ENCODE measurements at regions not wholly inside any gene's neighbourhood (a gene's known extent, or its start where the extent isn't known, plus 50 kb on each side); places are given as distances from the start of the nearest gene placed in this dataset.
A peak's percentile ranks its signal among the peaks of the same experiment; 100 is the strongest.

- no peaks in the 10 kb centered on the region for H3K4me1 Mint-ChIP-seq
- H3K4me3 Mint-ChIP-seq = no peak overlapping the region
- TF ChIP-seq CTCF (IDR thresholded peaks at IDR 0.05; ENCODE audit: unreplicated experiment in 3 of 3) = no peak
- H3K27ac Mint-ChIP-seq = no peak overlapping the region
- no peaks in the 10 kb centered on the region for H3K27me3 Mint-ChIP-seq (ENCODE audit: low read depth)
- H3K9me3 Mint-ChIP-seq = peaks cover 6% of the 10 kb centered on the region
- H3K36me3 Mint-ChIP-seq (ENCODE audit: low read depth) = peaks cover 5% of the 10 kb centered on the region
These were observed 210.6 kb upstream of the KLF3 start for GRCh38 chr4:38453253-38453881.

DNA sequence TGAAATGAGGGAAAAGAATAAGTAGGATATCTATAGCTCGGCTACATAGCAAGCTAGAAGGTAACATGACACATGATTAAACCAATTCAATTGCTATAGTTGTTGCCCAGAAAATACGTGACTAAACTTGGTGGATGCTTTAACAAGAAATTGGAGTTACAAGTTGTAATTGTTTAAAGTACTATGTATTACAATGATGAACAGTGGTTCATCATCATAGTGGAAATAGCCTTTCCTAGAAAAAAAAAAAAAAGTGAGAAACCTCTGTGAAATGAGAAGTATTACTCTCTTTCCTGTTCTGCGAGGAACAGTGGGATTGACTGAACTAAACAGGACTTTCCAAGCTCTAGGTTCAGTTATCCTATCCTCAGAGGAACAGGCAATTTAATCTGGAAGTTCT lies 209.7 kb upstream of the KLF3 start:
- no peak overlapping the region for H3K4me3 Mint-ChIP-seq
- no peak for TF ChIP-seq CTCF (IDR thresholded peaks at IDR 0.05; ENCODE audit: unreplicated experiment in 3 of 3)
- no peak overlapping the region for H3K27ac Mint-ChIP-seq
- peaks cover 5% of the 10 kb centered on the region for H3K36me3 Mint-ChIP-seq (ENCODE audit: low read depth)
- H3K27me3 Mint-ChIP-seq (ENCODE audit: low read depth) = no peaks in the 10 kb centered on the region
- H3K4me1 Mint-ChIP-seq = no peaks in the 10 kb centered on the region
- peaks cover 5% of the 10 kb centered on the region for H3K9me3 Mint-ChIP-seq

GRCh38 chr4:38455092-38455862 lies 208.7 kb upstream of the KLF3 start:
- H3K4me3 Mint-ChIP-seq = no peak overlapping the region
- no peaks in the 10 kb centered on the region for H3K36me3 Mint-ChIP-seq (ENCODE audit: low read depth)
- H3K9me3 Mint-ChIP-seq = peaks cover 2% of the 10 kb centered on the region
- H3K27me3 Mint-ChIP-seq (ENCODE audit: low read depth) = no peaks in the 10 kb centered on the region
- H3K4me1 Mint-ChIP-seq = no peaks in the 10 kb centered on the region
- no peak for TF ChIP-seq CTCF (IDR thresholded peaks at IDR 0.05; ENCODE audit: unreplicated experiment in 3 of 3)
- peak overlapping the region in 2 of 3 experiments; percentile 17 to 64 for H3K27ac Mint-ChIP-seq

DNA sequence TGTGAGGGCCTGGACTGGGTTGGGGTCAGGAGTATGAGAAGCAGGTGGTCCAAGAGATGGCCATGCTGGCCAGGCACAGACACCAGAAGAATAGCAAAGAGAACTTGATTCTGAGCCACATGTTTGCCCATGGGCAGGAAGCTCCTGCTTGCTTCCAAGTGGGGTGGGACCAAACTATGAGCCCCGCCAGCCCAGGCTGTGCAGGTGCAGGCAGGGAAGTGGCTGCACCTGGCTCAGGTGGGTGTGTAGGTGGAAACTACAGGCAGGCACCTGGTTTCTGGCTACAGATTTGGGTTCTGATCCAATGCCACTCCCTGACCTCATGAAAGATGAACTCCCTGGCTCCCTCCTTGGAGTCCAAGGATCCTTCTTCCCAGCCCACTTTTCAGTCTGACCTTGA lies 207.9 kb upstream of the KLF3 start:
- H3K4me3 Mint-ChIP-seq = no peak overlapping the region
- H3K27me3 Mint-ChIP-seq (ENCODE audit: low read depth) = no peaks in the 10 kb centered on the region
- TF ChIP-seq CTCF (IDR thresholded peaks at IDR 0.05; ENCODE audit: unreplicated experiment in 3 of 3) = no peak

GRCh38 chr4:38461342-38461741 lies 202.7 kb upstream of the KLF3 start:
- Mint-ChIP-seq H3K36me3 (ENCODE audit: low read depth) (no peaks in the 10 kb centered on the region), H3K9me3 (peaks cover 3% of the 10 kb centered on the region), H3K4me1 (no peaks in the 10 kb centered on the region), H3K4me3 (no peak overlapping the region), H3K27me3 (ENCODE audit: low read depth) (no peaks in the 10 kb centered on the region), H3K27ac (no peak overlapping the region)
- no peak for TF ChIP-seq CTCF (IDR thresholded peaks at IDR 0.05; ENCODE audit: unreplicated experiment in 3 of 3)

More for the DNA sequence above, 207.9 kb upstream of the KLF3 start:
- H3K36me3 Mint-ChIP-seq (ENCODE audit: low read depth) = no peaks in the 10 kb centered on the region
- H3K4me1 Mint-ChIP-seq = no peaks in the 10 kb centered on the region
- H3K9me3 Mint-ChIP-seq = peaks cover 2% of the 10 kb centered on the region
- H3K27ac Mint-ChIP-seq = peak overlapping the region in 1 of 3 experiments; percentile 64

All from nephron (organoid).